Activated naive CD4-positive, alpha-beta T cell treated with anti-CD3 and anti-CD28 coated beads for 36 hours (primary cell): ENCODE measurements at regions not wholly inside any gene's neighbourhood (a gene's known extent, or its start where the extent isn't known, plus 50 kb on each side); places are given as distances from the start of the nearest gene placed in this dataset.

Experiments
- CTCF ChIA-PET: fragments of 350-600 bp; sonication (Branson Sonifier 250); formaldehyde crosslinking; loops from one replicate; lab custom pipeline; 2021; ENCODE audit warnings: antibody characterized with exemption; lab: Charles Lee
- DNase-seq: peaks from one replicate; pipeline ENCODE4 v3.0.0-alpha.2; 2020
- H3K27ac Mint-ChIP-seq: one replicate; pipeline ENCODE4 v1.8.0; 2021; ENCODE audit warnings: mild to moderate bottlenecking, mixed read lengths
- H3K27me3 Mint-ChIP-seq: one replicate; pipeline ENCODE4 v1.8.0; 2021; ENCODE audit warnings: low read depth, mixed read lengths
- H3K36me3 Mint-ChIP-seq: one replicate; pipeline ENCODE4 v1.8.0; 2021; ENCODE audit warnings: low read depth, mixed read lengths
- H3K4me1 Mint-ChIP-seq: one replicate; pipeline ENCODE4 v1.8.0; 2021; ENCODE audit warnings: low read depth, mixed read lengths
- H3K4me3 Mint-ChIP-seq: one replicate; pipeline ENCODE4 v1.8.0; 2021; ENCODE audit warnings: mild to moderate bottlenecking, moderate library complexity, mixed read lengths
- H3K9me3 Mint-ChIP-seq: one replicate; pipeline ENCODE4 v1.8.0; 2021; ENCODE audit warnings: mixed read lengths
- intact Hi-C: fragments of 100-400 bp; cut with micrococcal nuclease; formaldehyde crosslinking; loops from one replicate; pipeline ENCODE4 v1.15.1; 2023

GRCh38 chr15:57827021-57827420 lies 120.5 kb downstream of the POLR2M start:
- Mint-ChIP-seq H3K27ac (no peak overlapping the region), H3K4me1 (no peaks in the 10 kb centered on the region), H3K9me3 (no peaks in the 10 kb centered on the region), H3K27me3 (peaks cover 23% of the 10 kb centered on the region), H3K4me3 (no peak overlapping the region), H3K36me3 (no peaks in the 10 kb centered on the region)
- intact Hi-C loops, result no loop called here
- no peak for DNase-seq
- CTCF ChIA-PET, result no interaction called here

GRCh38 chr15:57827971-57828370 lies 121.5 kb downstream of the POLR2M start:
- no peaks in the 10 kb centered on the region for H3K9me3 Mint-ChIP-seq
- H3K4me1 Mint-ChIP-seq, result no peaks in the 10 kb centered on the region
- no peak overlapping the region for H3K27ac Mint-ChIP-seq
- no peak overlapping the region for H3K4me3 Mint-ChIP-seq
- no peaks in the 10 kb centered on the region for H3K36me3 Mint-ChIP-seq
- intact Hi-C loops, result no loop called here
- H3K27me3 Mint-ChIP-seq, result peaks cover 20% of the 10 kb centered on the region
- no peak for DNase-seq
- CTCF ChIA-PET, result no interaction called here

DNA sequence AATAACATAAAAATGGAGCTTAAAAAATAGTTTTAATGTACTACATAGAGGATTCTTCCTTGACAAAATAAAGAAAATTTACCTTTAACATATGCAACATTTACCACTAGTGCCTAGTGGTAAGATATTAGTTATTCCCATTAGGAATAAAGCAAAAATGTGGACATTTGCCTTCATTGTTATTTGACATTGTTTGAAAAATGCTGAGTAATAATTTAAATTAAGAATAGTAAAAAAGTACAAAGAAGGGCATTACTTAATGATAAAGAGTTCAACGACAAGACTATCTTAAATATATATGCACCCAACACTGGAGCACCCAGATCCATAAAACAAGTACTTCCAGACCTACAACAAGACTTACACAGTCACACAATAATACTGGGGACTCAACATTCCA lies 125.7 kb downstream of the POLR2M start:
- no peak for DNase-seq
- CTCF ChIA-PET, result no interaction called here
- Mint-ChIP-seq H3K27me3 (peaks cover 25% of the 10 kb centered on the region), H3K36me3 (no peaks in the 10 kb centered on the region), H3K27ac (no peak overlapping the region), H3K9me3 (peaks cover 4% of the 10 kb centered on the region), H3K4me3 (no peak overlapping the region), H3K4me1 (no peaks in the 10 kb centered on the region)
- intact Hi-C loops, result no loop called here

- no peak for DNase-seq
- Mint-ChIP-seq H3K27ac (no peak overlapping the region), H3K27me3 (peaks cover 13% of the 10 kb centered on the region), H3K4me1 (no peaks in the 10 kb centered on the region), H3K4me3 (no peak overlapping the region), H3K9me3 (peaks cover 4% of the 10 kb centered on the region), H3K36me3 (no peaks in the 10 kb centered on the region)
- CTCF ChIA-PET, result no interaction called here
- intact Hi-C loops, result no loop called here
Observed at GRCh38 chr15:57835119-57835518, 128.6 kb downstream of the POLR2M start.

DNA sequence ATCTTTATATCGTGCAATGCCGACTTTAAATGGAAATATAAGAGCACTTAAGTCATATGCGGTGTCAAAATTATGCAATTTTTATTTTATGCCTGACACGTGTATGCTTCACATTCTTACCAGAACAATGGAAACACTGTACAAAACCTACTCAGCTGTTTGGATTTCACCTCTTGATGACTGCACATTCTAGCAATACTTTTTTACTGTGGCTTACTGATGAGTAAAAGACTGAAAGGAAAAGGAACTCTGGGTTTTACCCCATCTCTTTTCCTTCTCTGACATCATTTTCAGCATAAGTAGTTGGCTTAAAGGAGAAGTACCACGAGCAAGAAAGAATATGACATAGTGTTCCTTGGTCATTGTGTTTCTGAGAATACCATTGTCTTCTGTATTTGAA lies 142.8 kb downstream of the POLR2M start:
- no peak overlapping the region for H3K4me3 Mint-ChIP-seq
- no peaks in the 10 kb centered on the region for H3K36me3 Mint-ChIP-seq
- peaks cover 2% of the 10 kb centered on the region for H3K9me3 Mint-ChIP-seq
- H3K4me1 Mint-ChIP-seq, result peaks cover 15% of the 10 kb centered on the region
- no peak for DNase-seq
- CTCF ChIA-PET, result interaction anchor here (1.3 kb wide), 1 partner anchor 13 kb away, joined by 3 read pairs; no protein-coding TSS in a partner anchor
- intact Hi-C loops, result loop anchor here (1.0 to 5.0 kb wide), 2 partner anchors 62 to 262 kb away; no protein-coding TSS in a partner anchor
- H3K27ac Mint-ChIP-seq, result no peak overlapping the region
- H3K27me3 Mint-ChIP-seq, result peaks cover 12% of the 10 kb centered on the region

DNA sequence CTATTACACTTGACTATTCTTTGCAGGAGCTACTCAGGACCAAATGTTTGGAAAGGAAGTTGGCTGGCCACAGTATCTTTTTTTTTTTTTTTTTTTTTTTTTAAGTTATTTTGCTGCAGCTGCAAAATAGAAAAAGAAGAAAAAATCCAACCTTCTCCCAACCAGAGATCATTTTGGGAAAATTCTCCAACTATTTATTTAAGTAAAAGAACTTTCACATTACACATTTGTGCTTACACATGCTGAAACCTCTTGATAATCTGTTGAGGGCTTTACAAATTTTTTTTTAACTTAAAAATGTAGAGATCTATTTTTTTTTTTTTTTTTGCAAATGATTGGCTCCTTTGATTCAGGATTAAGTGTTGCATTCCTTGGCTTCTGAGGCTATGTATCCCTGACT lies 148.0 kb downstream of the POLR2M start:
- no peak overlapping the region for H3K4me3 Mint-ChIP-seq
- H3K27me3 Mint-ChIP-seq, result peaks cover 7% of the 10 kb centered on the region
- no peak overlapping the region for H3K27ac Mint-ChIP-seq
- H3K4me1 Mint-ChIP-seq, result peaks cover 5% of the 10 kb centered on the region
- CTCF ChIA-PET, result interaction anchor here (0.6 to 1.6 kb wide), 3 partner anchors 10 to 128 kb away, joined by 3 to 7 read pairs (median 4); no protein-coding TSS in a partner anchor
- no peaks in the 10 kb centered on the region for H3K9me3 Mint-ChIP-seq
- DNase-seq, result no peak
- intact Hi-C loops, result no loop called here
- no peaks in the 10 kb centered on the region for H3K36me3 Mint-ChIP-seq

GRCh38 chr15:57857871-57858270 lies 151.4 kb downstream of the POLR2M start:
- Mint-ChIP-seq H3K27me3 (peaks cover 5% of the 10 kb centered on the region), H3K9me3 (no peaks in the 10 kb centered on the region), H3K36me3 (no peaks in the 10 kb centered on the region), H3K4me1 (peaks cover 3% of the 10 kb centered on the region), H3K4me3 (no peak overlapping the region), H3K27ac (no peak overlapping the region)
- CTCF ChIA-PET, result interaction anchor here (0.9 to 7.2 kb wide), 2 partner anchors 108 to 126 kb away, joined by 4 to 77 read pairs; no protein-coding TSS in a partner anchor
- no peak for DNase-seq
- intact Hi-C loops, result no loop called here

GRCh38 chr15:57859130-57859685 lies 152.7 kb downstream of the POLR2M start:
- intact Hi-C loops, result no loop called here
- peaks cover 3% of the 10 kb centered on the region for H3K4me1 Mint-ChIP-seq
- no peaks in the 10 kb centered on the region for H3K9me3 Mint-ChIP-seq
- peak; percentile 8 for DNase-seq
- CTCF ChIA-PET, result interaction anchor here (2.0 to 7.2 kb wide), 6 partner anchors 10 to 518 kb away, joined by 6 to 77 read pairs (median 24); no protein-coding TSS in a partner anchor
- no peak overlapping the region for H3K27ac Mint-ChIP-seq
- peaks cover 5% of the 10 kb centered on the region for H3K27me3 Mint-ChIP-seq
- no peaks in the 10 kb centered on the region for H3K36me3 Mint-ChIP-seq
- no peak overlapping the region for H3K4me3 Mint-ChIP-seq

DNA sequence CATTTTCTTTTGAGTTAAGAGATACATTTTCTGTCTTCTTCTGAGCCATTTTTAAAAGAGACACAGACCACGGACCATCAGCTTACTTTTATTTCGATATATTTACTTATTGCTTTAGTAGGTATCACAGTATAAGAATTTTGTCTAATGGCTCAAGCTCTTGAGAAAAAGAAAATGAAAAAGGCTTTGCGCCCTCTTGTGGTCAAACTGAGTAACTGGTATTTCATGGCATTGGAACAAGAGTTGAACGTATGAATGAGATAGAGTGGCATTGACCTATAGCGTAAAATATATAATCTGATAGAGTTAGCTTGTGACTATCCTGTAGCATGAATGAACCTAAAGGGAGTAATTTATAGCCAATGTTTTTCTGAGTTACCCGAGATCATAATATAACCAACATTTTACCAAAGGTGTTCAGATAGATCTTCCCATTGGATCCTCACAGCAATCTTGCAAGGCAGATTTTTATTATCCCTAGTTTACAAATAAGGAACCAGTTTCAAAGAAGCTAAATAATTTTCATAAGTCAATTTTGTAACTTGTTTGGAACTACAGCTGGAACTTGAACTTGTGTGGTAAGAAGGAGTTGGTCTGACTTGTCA lies 154.6 kb downstream of the POLR2M start:
- peaks cover 3% of the 10 kb centered on the region for H3K4me1 Mint-ChIP-seq
- no peak overlapping the region for H3K4me3 Mint-ChIP-seq
- DNase-seq, result peak; percentile 58
- H3K9me3 Mint-ChIP-seq, result no peaks in the 10 kb centered on the region
- no peak overlapping the region for H3K27ac Mint-ChIP-seq
- CTCF ChIA-PET, result interaction anchor here (0.6 to 7.2 kb wide), 41 partner anchors 8 to 806 kb away, joined by 3 to 77 read pairs (median 3); partner anchors contain the start of gene POLR2M
- intact Hi-C loops, result loop anchor here (1.0 to 10.0 kb wide), 5 partner anchors 110 to 516 kb away; no protein-coding TSS in a partner anchor
- peaks cover 9% of the 10 kb centered on the region for H3K27me3 Mint-ChIP-seq
- H3K36me3 Mint-ChIP-seq, result no peaks in the 10 kb centered on the region

DNA sequence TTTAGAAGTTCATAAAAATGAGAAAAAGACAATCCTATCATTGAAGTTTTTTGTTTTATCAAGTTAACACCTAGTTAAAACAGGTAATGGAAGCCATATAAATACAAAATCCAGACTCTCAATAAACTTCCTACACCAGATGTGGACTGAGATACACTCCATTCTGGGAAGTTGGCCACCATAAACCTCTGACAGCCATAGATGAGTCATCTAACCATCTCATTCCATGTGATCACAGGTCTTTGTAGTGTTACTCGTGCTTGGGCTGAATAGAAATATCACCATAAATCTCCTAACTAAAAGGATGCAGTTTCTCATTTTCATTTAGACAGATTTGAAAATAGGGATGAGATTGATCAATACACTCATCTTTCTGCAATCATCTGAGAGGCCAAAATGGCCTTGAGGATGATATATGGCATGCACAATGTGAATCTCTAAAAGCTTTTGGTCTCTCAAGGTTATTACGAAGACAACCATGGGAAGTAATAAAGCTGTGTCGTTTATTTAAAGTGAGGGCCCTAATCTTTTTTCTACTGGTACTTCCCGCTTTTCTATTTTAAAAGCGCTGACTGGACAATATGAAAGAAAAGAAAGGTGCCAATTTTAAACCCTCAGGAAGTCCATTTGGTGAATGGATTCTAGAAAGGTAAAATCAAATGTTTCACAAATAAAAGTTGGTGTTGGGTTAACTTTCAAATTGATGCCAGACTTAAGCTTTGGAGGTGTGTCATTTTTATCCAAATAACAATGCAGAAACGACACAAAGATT lies 155.5 kb downstream of the POLR2M start:
- CTCF ChIA-PET, result interaction anchor here (0.6 to 7.2 kb wide), 19 partner anchors 7 to 521 kb away, joined by 3 to 77 read pairs (median 6); partner anchors contain the start of gene POLR2M
- H3K9me3 Mint-ChIP-seq, result no peaks in the 10 kb centered on the region
- H3K36me3 Mint-ChIP-seq, result no peaks in the 10 kb centered on the region
- no peak overlapping the region for H3K27ac Mint-ChIP-seq
- no peak overlapping the region for H3K4me3 Mint-ChIP-seq
- intact Hi-C loops, result loop anchor here (1.0 to 10.0 kb wide), 5 partner anchors 111 to 517 kb away; no protein-coding TSS in a partner anchor
- peaks cover 3% of the 10 kb centered on the region for H3K4me1 Mint-ChIP-seq
- peaks cover 9% of the 10 kb centered on the region for H3K27me3 Mint-ChIP-seq
- DNase-seq, result no peak

DNA sequence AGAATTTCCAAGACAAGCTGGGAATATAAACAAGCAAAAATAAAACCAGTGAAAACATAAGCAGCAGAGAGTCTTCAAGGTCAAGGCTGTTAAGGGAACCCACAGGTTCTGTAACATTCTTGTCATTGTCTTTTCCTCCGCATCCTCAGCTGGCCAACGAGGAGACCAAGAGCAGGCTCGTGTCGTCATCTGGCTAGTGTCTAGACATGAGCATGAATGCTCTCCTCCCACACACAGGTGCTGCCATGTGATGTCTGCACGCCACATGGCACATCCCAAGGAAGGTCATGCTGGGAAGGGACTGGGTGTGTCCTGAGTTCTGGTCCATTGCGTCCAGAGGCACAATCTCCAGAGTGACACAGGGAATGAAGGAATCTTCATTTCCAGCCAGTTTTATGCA lies 156.2 kb downstream of the POLR2M start:
- no peak for DNase-seq
- H3K27me3 Mint-ChIP-seq, result peaks cover 16% of the 10 kb centered on the region
- H3K4me1 Mint-ChIP-seq, result peaks cover 3% of the 10 kb centered on the region
- CTCF ChIA-PET, result interaction anchor here (0.7 to 7.2 kb wide), 7 partner anchors 10 to 304 kb away, joined by 3 to 77 read pairs (median 3); no protein-coding TSS in a partner anchor
- no peak overlapping the region for H3K4me3 Mint-ChIP-seq
- intact Hi-C loops, result loop anchor here (5.0 to 10.0 kb wide), 2 partner anchors 130 to 518 kb away; no protein-coding TSS in a partner anchor
- no peaks in the 10 kb centered on the region for H3K9me3 Mint-ChIP-seq
- no peaks in the 10 kb centered on the region for H3K36me3 Mint-ChIP-seq
- no peak overlapping the region for H3K27ac Mint-ChIP-seq

DNA sequence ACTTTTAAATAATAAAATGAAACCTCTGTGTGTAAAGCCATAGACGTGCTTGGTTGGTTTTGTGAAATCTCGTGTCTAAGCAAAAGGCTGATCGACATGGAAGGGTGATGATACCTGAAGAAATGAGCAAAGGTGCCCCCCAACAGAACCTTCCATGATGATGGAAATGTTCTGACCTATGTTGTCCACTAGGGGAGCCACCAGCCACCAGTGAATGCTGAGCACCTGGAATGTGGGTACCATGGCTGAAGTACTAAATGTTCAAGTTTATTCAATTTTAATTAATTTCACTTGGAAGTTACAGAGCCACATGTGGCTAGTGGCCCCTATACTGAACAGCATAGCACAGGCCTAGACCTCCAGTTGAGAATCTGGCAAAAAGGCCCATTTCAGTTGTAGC lies 158.8 kb downstream of the POLR2M start:
- no peak overlapping the region for H3K4me3 Mint-ChIP-seq
- H3K9me3 Mint-ChIP-seq, result no peaks in the 10 kb centered on the region
- DNase-seq, result no peak
- no peak overlapping the region for H3K27ac Mint-ChIP-seq
- intact Hi-C loops, result loop anchor here (10.0 kb wide), 1 partner anchor 520 kb away; no protein-coding TSS in a partner anchor
- no peaks in the 10 kb centered on the region for H3K4me1 Mint-ChIP-seq
- H3K27me3 Mint-ChIP-seq, result peaks cover 27% of the 10 kb centered on the region
- H3K36me3 Mint-ChIP-seq, result no peaks in the 10 kb centered on the region
- CTCF ChIA-PET, result interaction anchor here (0.6 to 5.1 kb wide), 6 partner anchors 12 to 314 kb away, joined by 3 to 29 read pairs (median 5); no protein-coding TSS in a partner anchor
